ENCODE measurements at regions not wholly inside any gene's neighbourhood (a gene's known extent, or its start where the extent isn't known, plus 50 kb on each side); places are given as distances from the start of the nearest gene placed in this dataset.

- H3K27ac ChIP-seq (ENCODE audit: low read depth, low read length, poor library complexity, severe bottlenecking), result no peak overlapping the region
- no peaks in the 10 kb centered on the region for H3K4me1 ChIP-seq (ENCODE audit: insufficient read depth, low read length, severe bottlenecking)
- H3K9me3 ChIP-seq (ENCODE audit: low read length), result no peaks in the 10 kb centered on the region
- H3K79me2 ChIP-seq (ENCODE audit: insufficient read depth, low read length), result no peaks in the 10 kb centered on the region
- no peak overlapping the region for H3K9ac ChIP-seq (ENCODE audit: low read length)
- H2AFZ ChIP-seq (ENCODE audit: low read length), result no peak overlapping the region
- H3K36me3 ChIP-seq (ENCODE audit: insufficient read depth, low read length), result no peaks in the 10 kb centered on the region
- no peaks in the 10 kb centered on the region for H3K9me2 ChIP-seq (ENCODE audit: low read depth, low read length)
- H3K27me3 ChIP-seq (ENCODE audit: insufficient read depth, low read length), result no peaks in the 10 kb centered on the region
- no peak overlapping the region for H3K4me2 ChIP-seq (ENCODE audit: low read length)
- H4K20me1 ChIP-seq (ENCODE audit: insufficient read depth, low read length), result no peaks in the 10 kb centered on the region
- H3F3A ChIP-seq (ENCODE audit: insufficient read depth, low read length), result no peaks in the 10 kb centered on the region
- no peak for TF ChIP-seq EZH2 (IDR thresholded peaks at IDR 0.05; ENCODE audit: borderline replicate concordance, low read length)
- TF ChIP-seq, protein P1, sequence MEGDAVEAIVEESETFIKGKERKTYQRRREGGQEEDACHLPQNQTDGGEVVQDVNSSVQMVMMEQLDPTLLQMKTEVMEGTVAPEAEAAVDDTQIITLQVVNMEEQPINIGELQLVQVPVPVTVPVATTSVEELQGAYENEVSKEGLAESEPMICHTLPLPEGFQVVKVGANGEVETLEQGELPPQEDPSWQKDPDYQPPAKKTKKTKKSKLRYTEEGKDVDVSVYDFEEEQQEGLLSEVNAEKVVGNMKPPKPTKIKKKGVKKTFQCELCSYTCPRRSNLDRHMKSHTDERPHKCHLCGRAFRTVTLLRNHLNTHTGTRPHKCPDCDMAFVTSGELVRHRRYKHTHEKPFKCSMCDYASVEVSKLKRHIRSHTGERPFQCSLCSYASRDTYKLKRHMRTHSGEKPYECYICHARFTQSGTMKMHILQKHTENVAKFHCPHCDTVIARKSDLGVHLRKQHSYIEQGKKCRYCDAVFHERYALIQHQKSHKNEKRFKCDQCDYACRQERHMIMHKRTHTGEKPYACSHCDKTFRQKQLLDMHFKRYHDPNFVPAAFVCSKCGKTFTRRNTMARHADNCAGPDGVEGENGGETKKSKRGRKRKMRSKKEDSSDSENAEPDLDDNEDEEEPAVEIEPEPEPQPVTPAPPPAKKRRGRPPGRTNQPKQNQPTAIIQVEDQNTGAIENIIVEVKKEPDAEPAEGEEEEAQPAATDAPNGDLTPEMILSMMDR (IDR thresholded peaks at IDR 0.05; ENCODE audit: low read length), result no peak
- H3K4me3 ChIP-seq (ENCODE audit: low read depth, low read length, poor library complexity, severe bottlenecking), result no peak overlapping the region
These were observed 1283.1 kb downstream of the KCNT2 start for GRCh38 chr1:195325181-195325580.

DNA sequence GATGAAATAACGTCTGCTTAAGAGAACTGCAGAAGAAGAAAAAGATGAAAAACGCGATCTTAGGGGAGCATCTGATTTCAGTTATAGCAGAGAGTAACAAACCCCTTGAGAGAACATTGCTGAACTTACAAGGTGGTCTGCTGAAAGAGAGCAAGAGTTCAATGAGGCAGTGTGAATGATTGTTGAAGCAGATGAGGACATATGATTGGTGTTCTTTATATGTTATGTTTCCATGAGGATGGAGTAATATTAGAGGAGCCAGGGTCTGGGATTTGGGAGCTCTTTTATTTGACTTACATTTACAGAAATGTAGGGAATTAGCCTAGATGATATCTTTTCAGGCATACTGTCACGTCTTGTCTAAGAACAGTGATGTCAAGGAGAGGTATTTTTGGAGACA is 1302.0 kb downstream of the KCNT2 start:
- no peaks in the 10 kb centered on the region for H4K20me1 ChIP-seq (ENCODE audit: insufficient read depth, low read length)

DNA sequence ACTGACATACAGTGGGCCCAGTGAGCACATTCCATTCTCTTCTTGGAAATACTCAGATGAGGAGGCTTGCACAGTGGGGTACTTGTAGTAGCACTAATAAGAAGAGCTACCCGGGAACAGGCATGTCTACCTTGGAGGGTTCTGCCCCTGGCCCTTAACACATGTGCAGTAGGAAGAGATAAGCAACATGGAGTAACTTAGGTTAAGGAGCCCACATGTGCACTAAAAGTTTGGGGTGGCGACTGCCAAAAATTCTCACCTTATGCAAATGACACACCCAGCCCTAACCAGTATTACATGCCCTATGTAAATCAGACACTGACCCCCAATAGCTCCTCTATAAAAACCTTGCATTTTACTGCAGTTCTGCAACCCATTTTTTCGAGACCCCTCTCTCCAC is 1313.3 kb downstream of the KCNT2 start:
- H3K27ac ChIP-seq (ENCODE audit: low read depth, low read length, poor library complexity, severe bottlenecking), result no peak overlapping the region
- H3K9ac ChIP-seq (ENCODE audit: low read length), result no peak overlapping the region
- no peaks in the 10 kb centered on the region; the same call in 1 of the 2 replicates for H3K9me2 ChIP-seq (ENCODE audit: low read depth, low read length)
- H4K20me1 ChIP-seq (ENCODE audit: insufficient read depth, low read length), result no peaks in the 10 kb centered on the region
- no peaks in the 10 kb centered on the region for H3K36me3 ChIP-seq (ENCODE audit: insufficient read depth, low read length)
- H3F3A ChIP-seq (ENCODE audit: insufficient read depth, low read length), result no peaks in the 10 kb centered on the region
- no peak overlapping the region for H3K4me3 ChIP-seq (ENCODE audit: low read depth, low read length, poor library complexity, severe bottlenecking)
- no peaks in the 10 kb centered on the region for H3K4me1 ChIP-seq (ENCODE audit: insufficient read depth, low read length, severe bottlenecking)
- no peaks in the 10 kb centered on the region for H3K27me3 ChIP-seq (ENCODE audit: insufficient read depth, low read length)
- H3K4me2 ChIP-seq (ENCODE audit: low read length), result no peak overlapping the region
- no peak overlapping the region for H2AFZ ChIP-seq (ENCODE audit: low read length)
- H3K9me3 ChIP-seq (ENCODE audit: low read length), result no peaks in the 10 kb centered on the region
- H3K79me2 ChIP-seq (ENCODE audit: insufficient read depth, low read length), result no peaks in the 10 kb centered on the region
- TF ChIP-seq EZH2 (IDR thresholded peaks at IDR 0.05; ENCODE audit: borderline replicate concordance, low read length), result no peak
- TF ChIP-seq, protein P1 (IDR thresholded peaks at IDR 0.05; ENCODE audit: low read length), result no peak

More for the DNA sequence above, 1302.0 kb downstream of the KCNT2 start:
- Histone ChIP-seq H3K4me1 (ENCODE audit: insufficient read depth, low read length, severe bottlenecking) (no peaks in the 10 kb centered on the region), H3K27me3 (ENCODE audit: insufficient read depth, low read length) (no peaks in the 10 kb centered on the region), H3K9me3 (ENCODE audit: low read length) (no peaks in the 10 kb centered on the region), H3K79me2 (ENCODE audit: insufficient read depth, low read length) (no peaks in the 10 kb centered on the region), H3K36me3 (ENCODE audit: insufficient read depth, low read length) (no peaks in the 10 kb centered on the region), H3K4me3 (ENCODE audit: low read depth, low read length, poor library complexity, severe bottlenecking) (no peak overlapping the region), H3K9ac (ENCODE audit: low read length) (no peak overlapping the region), H2AFZ (ENCODE audit: low read length) (no peak overlapping the region), H3K4me2 (ENCODE audit: low read length) (no peak overlapping the region), H3F3A (ENCODE audit: insufficient read depth, low read length) (no peaks in the 10 kb centered on the region), H3K9me2 (ENCODE audit: low read depth, low read length) (no peaks in the 10 kb centered on the region), H3K27ac (ENCODE audit: low read depth, low read length, poor library complexity, severe bottlenecking) (no peak overlapping the region)
- no peak for TF ChIP-seq EZH2 (IDR thresholded peaks at IDR 0.05; ENCODE audit: borderline replicate concordance, low read length)
- TF ChIP-seq, protein P1 (IDR thresholded peaks at IDR 0.05; ENCODE audit: low read length), result no peak
